SK-N-SH (cell line): ENCODE measurements at regions not wholly inside any gene's neighbourhood (a gene's known extent, or its start where the extent isn't known, plus 50 kb on each side); places are given as distances from the start of the nearest gene placed in this dataset.

Experiments
- CTCF ChIA-PET: fragments of 300-600, 350-600 bp; formaldehyde crosslinking; extraction: SDS; loops from one replicate; lab custom pipeline; 2021; lab: Yijun Ruan, JAX
- POLR2A ChIA-PET: fragments of 350-600 bp; sonication (Branson Sonifier 250); formaldehyde crosslinking; extraction: SDS; loops from one replicate; lab custom pipeline; 2020; ENCODE audit warnings: antibody characterized with exemption, inconsistent platforms; lab: Yijun Ruan, JAX
- DNase-seq: peaks from one replicate; pipeline ENCODE4 v3.0.0; 2012
- H2AFZ ChIP-seq: fragments of 200-600 bp; sonication (generic); 2 replicates; pipeline ENCODE4 v1.8.1; 2016; ENCODE audit warnings: antibody characterized with exemption, mild to moderate bottlenecking, low read depth
- H3F3A ChIP-seq: fragments of 200-600 bp; sonication (generic); replicated peaks from 2 replicates; pipeline ENCODE3; 2016; ENCODE audit warnings: antibody characterized with exemption, mild to moderate bottlenecking; ENCODE audit not compliant: insufficient read depth
- H3K27ac ChIP-seq, 2 experiments: fragments of 200-500 bp in 1 of 2; fragments of 200-600 bp in 1 of 2; sonication (Bioruptor generic) in 1 of 2; sonication (generic), shearing (Covaris generic) in 1 of 2; 2 replicates each; pipeline versions ENCODE4 v1.5.1 to v1.6.1; 2014 to 2016; ENCODE audit warnings: low read depth in 2 of 2, inconsistent platforms in 1 of 2, low read length in 1 of 2, mild to moderate bottlenecking in 1 of 2, mixed read lengths in 1 of 2
- H3K27me3 ChIP-seq: fragments of 200-600 bp; sonication (generic), shearing (Covaris generic); 2 replicates; pipeline ENCODE4 v1.6.1; 2016; ENCODE audit warnings: mixed run types; ENCODE audit not compliant: insufficient read depth
- H3K36me3 ChIP-seq, 2 experiments: fragments of 200-500 bp in 1 of 2; fragments of 200-600 bp in 1 of 2; sonication (Bioruptor generic) in 1 of 2; sonication (generic) in 1 of 2; replicated peaks in 1 of 2; 2 replicates each; pipeline versions ENCODE3 to v1.5.1; 2014 to 2016; ENCODE audit warnings: low read length in 1 of 2, mild to moderate bottlenecking in 1 of 2; ENCODE audit not compliant: insufficient read depth in 2 of 2, control insufficient read depth in 1 of 2
- H3K4me1 ChIP-seq, 2 experiments: fragments of 200-500 bp in 1 of 2; fragments of 200-600 bp in 1 of 2; sonication (Bioruptor generic) in 1 of 2; sonication (generic), shearing (Covaris generic) in 1 of 2; 2 replicates each; pipeline versions ENCODE4 v1.5.1 to v1.6.1; 2014 to 2016; ENCODE audit warnings: low read depth in 1 of 2, low read length in 1 of 2, mixed run types in 1 of 2; ENCODE audit not compliant: insufficient read depth in 2 of 2, control insufficient read depth in 1 of 2
- H3K4me2 ChIP-seq: fragments of 200-600 bp; sonication (generic), shearing (Covaris generic); 2 replicates; pipeline ENCODE4 v1.6.1; 2017; ENCODE audit warnings: mixed run types
- H3K4me3 ChIP-seq, 2 experiments: fragments of 200-500 bp in 1 of 2; fragments of 200-600 bp in 1 of 2; sonication (Bioruptor generic) in 1 of 2; sonication (generic), shearing (Covaris generic) in 1 of 2; 2 replicates each; pipeline versions ENCODE4 v1.5.1 to v1.8.1; 2014 to 2016; ENCODE audit warnings: low read depth in 2 of 2, inconsistent platforms in 1 of 2, low read length in 1 of 2, mild to moderate bottlenecking in 1 of 2, mixed read lengths in 1 of 2, moderate library complexity in 1 of 2
- H3K79me2 ChIP-seq: fragments of 200-600 bp; sonication (generic); 2 replicates; pipeline ENCODE4 v1.8.1; 2017; ENCODE audit warnings: mild to moderate bottlenecking; ENCODE audit not compliant: insufficient read depth
- H3K9ac ChIP-seq: fragments of 200-600 bp; sonication (generic); 2 replicates; pipeline ENCODE4 v1.6.1; 2017; ENCODE audit warnings: mixed run types
- H3K9me2 ChIP-seq: fragments of 200-600 bp; sonication (generic); 2 replicates; pipeline ENCODE4 v1.6.1; 2017; ENCODE audit warnings: mixed run types
- H3K9me3 ChIP-seq: fragments of 200-600 bp; sonication (generic); 2 replicates; pipeline ENCODE4 v1.6.1; 2017; ENCODE audit warnings: mixed run types, mild to moderate bottlenecking, moderate library complexity
- H4K20me1 ChIP-seq: fragments of 200-600 bp; sonication (generic); 2 replicates; pipeline ENCODE4 v1.6.1; 2017; ENCODE audit warnings: mild to moderate bottlenecking, mixed run types; ENCODE audit not compliant: insufficient read depth
- ELF1 ChIP-seq: IDR thresholded peaks from 2 replicates; pipeline ENCODE4 v1.4.0; 2012
- FOSL2 ChIP-seq: IDR thresholded peaks from 2 replicates; pipeline ENCODE4 v1.4.0; 2012; ENCODE audit warnings: low read depth, mild to moderate bottlenecking, moderate library complexity, borderline replicate concordance
- FOXJ3 ChIP-seq: sonication (generic); formaldehyde crosslinking; IDR thresholded peaks from 2 replicates; pipeline ENCODE4 v1.5.1; 2020; ENCODE audit warnings: mild to moderate bottlenecking, missing genetic modification reagents
- JUND ChIP-seq: IDR thresholded peaks from 2 replicates; pipeline ENCODE4 v1.4.0; 2012
- MXI1 ChIP-seq: IDR thresholded peaks from 2 replicates; pipeline ENCODE4 v1.6.1; 2012; ENCODE audit warnings: mild to moderate bottlenecking, low read depth, low read length, improper control_type of control experiment
- NFIC ChIP-seq: IDR thresholded peaks from 2 replicates; pipeline ENCODE4 v1.4.0; 2012; ENCODE audit warnings: borderline replicate concordance
- POLR2AphosphoS5 ChIP-seq: IDR thresholded peaks from 2 replicates; pipeline ENCODE4 v1.6.1; 2012; ENCODE audit warnings: low read depth, low read length
- RAD21 ChIP-seq: IDR thresholded peaks from 2 replicates; pipeline ENCODE4 v1.6.1; 2012; ENCODE audit warnings: mild to moderate bottlenecking, low read length
- REST ChIP-seq: IDR thresholded peaks from 2 replicates; pipeline ENCODE4 v1.6.1; 2012; ENCODE audit warnings: mild to moderate bottlenecking, low read depth, low read length, moderate library complexity
- RXRA ChIP-seq: IDR thresholded peaks from 2 replicates; pipeline ENCODE4 v1.4.0; 2012; ENCODE audit warnings: low read depth, mild to moderate bottlenecking, borderline replicate concordance
- SMC3 ChIP-seq: IDR thresholded peaks from 2 replicates; pipeline ENCODE4 v1.6.1; 2012; ENCODE audit warnings: low read depth, low read length, improper control_type of control experiment
- TAF1 ChIP-seq: IDR thresholded peaks from 2 replicates; pipeline ENCODE4 v1.6.1; 2012; ENCODE audit warnings: low read depth, mild to moderate bottlenecking, low read length, moderate library complexity, borderline replicate concordance
- TCF12 ChIP-seq: IDR thresholded peaks from 2 replicates; pipeline ENCODE4 v1.4.0; 2012
- TEAD4 ChIP-seq: IDR thresholded peaks from 2 replicates; pipeline ENCODE4 v1.4.0; 2012; ENCODE audit warnings: mild to moderate bottlenecking, borderline replicate concordance; ENCODE audit not compliant: insufficient read depth
- USF2 ChIP-seq: fragments of 150-350 bp; IDR thresholded peaks from 2 replicates; pipeline ENCODE4 v1.6.1; 2017; ENCODE audit warnings: antibody characterized with exemption, low read length, low read depth, borderline replicate concordance
- WGBS: methylation state at CpG from one replicate; pipeline ENCODE4 v1.1.6; 2017; ENCODE audit warnings: low lambda C conversion rate; 5-methylcytosine and 5-hydroxymethylcytosine counted together
- TF ChIP-seq, protein P1 (sequence below): IDR thresholded peaks from 2 replicates; pipeline ENCODE4 v1.4.0; 2012; ENCODE audit warnings: low read depth
- TF ChIP-seq, protein P2 (sequence below): IDR thresholded peaks from 2 replicates; pipeline ENCODE4; 2012
- TF ChIP-seq, protein P3 (sequence below): fragments of 200-600 bp; sonication (generic); IDR thresholded peaks from 2 replicates; pipeline ENCODE4 v1.6.1; 2017; ENCODE audit warnings: antibody characterized with exemption, mild to moderate bottlenecking, moderate library complexity
- TF ChIP-seq, protein P4 (sequence below): IDR thresholded peaks from 2 replicates; pipeline ENCODE4 v1.4.0; 2012; ENCODE audit warnings: low read depth, borderline replicate concordance

GRCh38 chr12:112684742-112685141 is 106.8 kb upstream of the RPH3A start:
- CTCF ChIA-PET: interaction anchor here (1.3 kb wide), 1 partner anchor 12 kb away, joined by 3 read pairs; no protein-coding TSS in a partner anchor
- no peak overlapping the region for H3K4me3 ChIP-seq

GRCh38 chr12:112685321-112685720 is 106.2 kb upstream of the RPH3A start:
- no peaks in the 10 kb centered on the region for H4K20me1 ChIP-seq
- CTCF ChIA-PET: interaction anchor here (1.3 kb wide), 1 partner anchor 12 kb away, joined by 3 read pairs; no protein-coding TSS in a partner anchor
- no peak for TF ChIP-seq FOSL2
- no peak for TF ChIP-seq TAF1
- TF ChIP-seq REST: no peak
- TF ChIP-seq, protein P1, sequence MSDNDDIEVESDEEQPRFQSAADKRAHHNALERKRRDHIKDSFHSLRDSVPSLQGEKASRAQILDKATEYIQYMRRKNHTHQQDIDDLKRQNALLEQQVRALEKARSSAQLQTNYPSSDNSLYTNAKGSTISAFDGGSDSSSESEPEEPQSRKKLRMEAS: no peak
- TF ChIP-seq, protein P2, sequence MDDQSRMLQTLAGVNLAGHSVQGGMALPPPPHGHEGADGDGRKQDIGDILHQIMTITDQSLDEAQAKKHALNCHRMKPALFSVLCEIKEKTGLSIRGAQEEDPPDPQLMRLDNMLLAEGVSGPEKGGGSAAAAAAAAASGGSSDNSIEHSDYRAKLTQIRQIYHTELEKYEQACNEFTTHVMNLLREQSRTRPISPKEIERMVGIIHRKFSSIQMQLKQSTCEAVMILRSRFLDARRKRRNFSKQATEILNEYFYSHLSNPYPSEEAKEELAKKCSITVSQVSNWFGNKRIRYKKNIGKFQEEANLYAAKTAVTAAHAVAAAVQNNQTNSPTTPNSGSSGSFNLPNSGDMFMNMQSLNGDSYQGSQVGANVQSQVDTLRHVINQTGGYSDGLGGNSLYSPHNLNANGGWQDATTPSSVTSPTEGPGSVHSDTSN: no peak
- no peak for TF ChIP-seq FOXJ3 (CRISPR knock-in tag)

More at GRCh38 chr12:112684742-112685141, 106.8 kb upstream of the RPH3A start:
- no peaks in the 10 kb centered on the region for H4K20me1 ChIP-seq
- peaks cover 0 to 5% of the 10 kb centered on the region in 2 experiments; a peak in 1 of 4 replicates for H3K4me1 ChIP-seq
- WGBS: 17% methylated on average over 2 of the region's 2 CpGs
- no peaks in the 10 kb centered on the region for H3K9me3 ChIP-seq
- no peaks in the 10 kb centered on the region for H3F3A ChIP-seq
- no peak for DNase-seq
- H3K27ac ChIP-seq: no peak overlapping the region
- H2AFZ ChIP-seq: no peak overlapping the region
- H3K79me2 ChIP-seq: no peaks in the 10 kb centered on the region
- no peaks in the 10 kb centered on the region for H3K9me2 ChIP-seq
- no peaks in the 10 kb centered on the region for H3K27me3 ChIP-seq
- no peak overlapping the region for H3K4me2 ChIP-seq
- POLR2A ChIA-PET: no interaction called here
- no peaks in the 10 kb centered on the region for H3K36me3 ChIP-seq
- no peak overlapping the region for H3K9ac ChIP-seq
- no peak for TF ChIP-seq NFIC
- no peak for TF ChIP-seq TCF12
- no peak for TF ChIP-seq USF2
- TF ChIP-seq TAF1: no peak
- TF ChIP-seq, protein P3, sequence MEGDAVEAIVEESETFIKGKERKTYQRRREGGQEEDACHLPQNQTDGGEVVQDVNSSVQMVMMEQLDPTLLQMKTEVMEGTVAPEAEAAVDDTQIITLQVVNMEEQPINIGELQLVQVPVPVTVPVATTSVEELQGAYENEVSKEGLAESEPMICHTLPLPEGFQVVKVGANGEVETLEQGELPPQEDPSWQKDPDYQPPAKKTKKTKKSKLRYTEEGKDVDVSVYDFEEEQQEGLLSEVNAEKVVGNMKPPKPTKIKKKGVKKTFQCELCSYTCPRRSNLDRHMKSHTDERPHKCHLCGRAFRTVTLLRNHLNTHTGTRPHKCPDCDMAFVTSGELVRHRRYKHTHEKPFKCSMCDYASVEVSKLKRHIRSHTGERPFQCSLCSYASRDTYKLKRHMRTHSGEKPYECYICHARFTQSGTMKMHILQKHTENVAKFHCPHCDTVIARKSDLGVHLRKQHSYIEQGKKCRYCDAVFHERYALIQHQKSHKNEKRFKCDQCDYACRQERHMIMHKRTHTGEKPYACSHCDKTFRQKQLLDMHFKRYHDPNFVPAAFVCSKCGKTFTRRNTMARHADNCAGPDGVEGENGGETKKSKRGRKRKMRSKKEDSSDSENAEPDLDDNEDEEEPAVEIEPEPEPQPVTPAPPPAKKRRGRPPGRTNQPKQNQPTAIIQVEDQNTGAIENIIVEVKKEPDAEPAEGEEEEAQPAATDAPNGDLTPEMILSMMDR: no peak
- TF ChIP-seq FOXJ3 (CRISPR knock-in tag): no peak
- no peak for TF ChIP-seq RXRA
- TF ChIP-seq JUND: no peak
- no peak for TF ChIP-seq SMC3
- TF ChIP-seq, protein P4, sequence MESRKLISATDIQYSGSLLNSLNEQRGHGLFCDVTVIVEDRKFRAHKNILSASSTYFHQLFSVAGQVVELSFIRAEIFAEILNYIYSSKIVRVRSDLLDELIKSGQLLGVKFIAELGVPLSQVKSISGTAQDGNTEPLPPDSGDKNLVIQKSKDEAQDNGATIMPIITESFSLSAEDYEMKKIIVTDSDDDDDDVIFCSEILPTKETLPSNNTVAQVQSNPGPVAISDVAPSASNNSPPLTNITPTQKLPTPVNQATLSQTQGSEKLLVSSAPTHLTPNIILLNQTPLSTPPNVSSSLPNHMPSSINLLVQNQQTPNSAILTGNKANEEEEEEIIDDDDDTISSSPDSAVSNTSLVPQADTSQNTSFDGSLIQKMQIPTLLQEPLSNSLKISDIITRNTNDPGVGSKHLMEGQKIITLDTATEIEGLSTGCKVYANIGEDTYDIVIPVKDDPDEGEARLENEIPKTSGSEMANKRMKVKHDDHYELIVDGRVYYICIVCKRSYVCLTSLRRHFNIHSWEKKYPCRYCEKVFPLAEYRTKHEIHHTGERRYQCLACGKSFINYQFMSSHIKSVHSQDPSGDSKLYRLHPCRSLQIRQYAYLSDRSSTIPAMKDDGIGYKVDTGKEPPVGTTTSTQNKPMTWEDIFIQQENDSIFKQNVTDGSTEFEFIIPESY: no peak
- TF ChIP-seq MXI1: no peak
- TF ChIP-seq RAD21: no peak
- TF ChIP-seq ELF1: no peak
- TF ChIP-seq TEAD4: no peak
- no peak for TF ChIP-seq POLR2AphosphoS5

More at GRCh38 chr12:112685321-112685720, 106.2 kb upstream of the RPH3A start:
- H3K4me3 ChIP-seq: no peak overlapping the region
- H3K4me1 ChIP-seq: peaks cover 0 to 5% of the 10 kb centered on the region in 2 experiments; a peak in 1 of 4 replicates
- H3K79me2 ChIP-seq: no peaks in the 10 kb centered on the region
- WGBS: 11% methylated on average over 2 of the region's 2 CpGs
- POLR2A ChIA-PET: no interaction called here
- no peak overlapping the region for H3K9ac ChIP-seq
- no peak overlapping the region for H2AFZ ChIP-seq
- no peak for DNase-seq
- H3F3A ChIP-seq: no peaks in the 10 kb centered on the region
- no peak overlapping the region; a peak in 1 of 4 replicates for H3K27ac ChIP-seq
- no peaks in the 10 kb centered on the region for H3K9me2 ChIP-seq
- H3K4me2 ChIP-seq: no peak overlapping the region
- H3K27me3 ChIP-seq: no peaks in the 10 kb centered on the region
- no peaks in the 10 kb centered on the region for H3K36me3 ChIP-seq
- no peaks in the 10 kb centered on the region for H3K9me3 ChIP-seq
